IPS-NIHi7 (cell line): ENCODE measurements at regions not wholly inside any gene's neighbourhood (a gene's known extent, or its start where the extent isn't known, plus 50 kb on each side); places are given as distances from the start of the nearest gene placed in this dataset.

Experiments
- DNase-seq: peaks from one replicate; pipeline ENCODE4 v3.0.0; 2012; ENCODE audit warnings: mixed read lengths; ENCODE audit errors: extremely low spot score

GRCh38 chr3:29183346-29184087, 97.4 kb upstream of the RBMS3 start:
- DNase-seq: no peak

GRCh38 chr3:29185706-29186105, 95.2 kb upstream of the RBMS3 start:
- no peak for DNase-seq

- no peak for DNase-seq
These were observed 94.7 kb upstream of the RBMS3 start for GRCh38 chr3:29186131-29186599.

GRCh38 chr3:29186982-29187725, 93.7 kb upstream of the RBMS3 start:
- DNase-seq: no peak

- no peak for DNase-seq
These were observed 91.5 kb upstream of the RBMS3 start for GRCh38 chr3:29189328-29189727.

GRCh38 chr3:29194139-29194538, 86.7 kb upstream of the RBMS3 start:
- DNase-seq: no peak

GRCh38 chr3:29195056-29195455, 85.8 kb upstream of the RBMS3 start:
- DNase-seq: no peak

- DNase-seq: no peak
These were observed 79.3 kb upstream of the RBMS3 start for GRCh38 chr3:29201604-29202003.

- DNase-seq: no peak
These were observed 78.5 kb upstream of the RBMS3 start for GRCh38 chr3:29202378-29202777.

GRCh38 chr3:29203851-29204250, 77.0 kb upstream of the RBMS3 start:
- DNase-seq: no peak

GRCh38 chr3:29207427-29207826, 73.4 kb upstream of the RBMS3 start:
- DNase-seq: no peak

GRCh38 chr3:29212789-29213433, 68.0 kb upstream of the RBMS3 start:
- no peak for DNase-seq

GRCh38 chr3:29214009-29214658, 66.7 kb upstream of the RBMS3 start:
- DNase-seq: no peak

- DNase-seq: no peak
These were observed 64.9 kb upstream of the RBMS3 start for GRCh38 chr3:29215948-29216347.

GRCh38 chr3:29226706-29227105, 54.2 kb upstream of the RBMS3 start:
- DNase-seq: no peak

GRCh38 chr3:29227307-29227706, 53.6 kb upstream of the RBMS3 start:
- DNase-seq: no peak
